Osteocyte (in vitro differentiated cells): ENCODE measurements at regions not wholly inside any gene's neighbourhood (a gene's known extent, or its start where the extent isn't known, plus 50 kb on each side); places are given as distances from the start of the nearest gene placed in this dataset.

ENCODE experiments used
- DNase-seq: peaks from one replicate; pipeline ENCODE4 v3.0.0; 2021; ENCODE audit warnings: mixed read lengths; ENCODE audit not compliant: unreplicated experiment; ENCODE audit errors: extremely low spot score
- H3K27ac Mint-ChIP-seq: one replicate; pipeline ENCODE4 v1.8.0; 2021; ENCODE audit warnings: mild to moderate bottlenecking, mixed read lengths; ENCODE audit not compliant: unreplicated experiment
- H3K27me3 Mint-ChIP-seq: one replicate; pipeline ENCODE4 v1.8.0; 2021; ENCODE audit warnings: mixed read lengths; ENCODE audit not compliant: unreplicated experiment
- H3K36me3 Mint-ChIP-seq: one replicate; pipeline ENCODE4 v1.8.0; 2021; ENCODE audit warnings: mixed read lengths; ENCODE audit not compliant: unreplicated experiment
- H3K4me1 Mint-ChIP-seq: one replicate; pipeline ENCODE4 v1.8.0; 2021; ENCODE audit warnings: mixed read lengths; ENCODE audit not compliant: unreplicated experiment
- H3K4me3 Mint-ChIP-seq: one replicate; pipeline ENCODE4 v1.8.0; 2021; ENCODE audit warnings: mild to moderate bottlenecking, moderate library complexity, mixed read lengths; ENCODE audit not compliant: unreplicated experiment
- H3K9me3 Mint-ChIP-seq: one replicate; pipeline ENCODE4 v1.8.0; 2021; ENCODE audit warnings: mixed read lengths; ENCODE audit not compliant: unreplicated experiment
- CTCF ChIP-seq: fragments of 200-600 bp; sonication (generic); IDR thresholded peaks from 2 replicates; pipeline ENCODE4 v1.5.0; 2021; ENCODE audit warnings: antibody characterized with exemption, mild to moderate bottlenecking, moderate library complexity

- no peak overlapping the region for H3K27ac Mint-ChIP-seq
- H3K9me3 Mint-ChIP-seq: peaks cover 40% of the 10 kb centered on the region
- no peaks in the 10 kb centered on the region for H3K27me3 Mint-ChIP-seq
- no peaks in the 10 kb centered on the region for H3K4me1 Mint-ChIP-seq
- H3K36me3 Mint-ChIP-seq: no peaks in the 10 kb centered on the region
- DNase-seq: no peak
- no peak overlapping the region for H3K4me3 Mint-ChIP-seq
- TF ChIP-seq CTCF: no peak
These were observed 366.2 kb upstream of the EEF2KMT start for GRCh38 chr16:5463820-5464219.

- peaks cover 37% of the 10 kb centered on the region for H3K9me3 Mint-ChIP-seq
- no peak for DNase-seq
- H3K36me3 Mint-ChIP-seq: no peaks in the 10 kb centered on the region
- no peaks in the 10 kb centered on the region for H3K4me1 Mint-ChIP-seq
- H3K4me3 Mint-ChIP-seq: no peak overlapping the region
- TF ChIP-seq CTCF: no peak
- no peak overlapping the region for H3K27ac Mint-ChIP-seq
- no peaks in the 10 kb centered on the region for H3K27me3 Mint-ChIP-seq
These were observed 364.0 kb upstream of the EEF2KMT start for GRCh38 chr16:5461574-5461973.

GRCh38 chr16:5461141-5461540, 363.5 kb upstream of the EEF2KMT start:
- DNase-seq: no peak
- H3K4me1 Mint-ChIP-seq: no peaks in the 10 kb centered on the region
- H3K9me3 Mint-ChIP-seq: peaks cover 38% of the 10 kb centered on the region
- no peak overlapping the region for H3K27ac Mint-ChIP-seq
- no peaks in the 10 kb centered on the region for H3K27me3 Mint-ChIP-seq
- H3K4me3 Mint-ChIP-seq: no peak overlapping the region
- no peaks in the 10 kb centered on the region for H3K36me3 Mint-ChIP-seq
- no peak for TF ChIP-seq CTCF

GRCh38 chr16:5460701-5461100, 363.1 kb upstream of the EEF2KMT start:
- Mint-ChIP-seq H3K4me1 (no peaks in the 10 kb centered on the region), H3K36me3 (no peaks in the 10 kb centered on the region), H3K27me3 (no peaks in the 10 kb centered on the region), H3K4me3 (no peak overlapping the region), H3K27ac (no peak overlapping the region), H3K9me3 (peaks cover 34% of the 10 kb centered on the region)
- no peak for DNase-seq
- TF ChIP-seq CTCF: no peak

- TF ChIP-seq CTCF: no peak
- Mint-ChIP-seq H3K27ac (no peak overlapping the region), H3K27me3 (no peaks in the 10 kb centered on the region), H3K36me3 (no peaks in the 10 kb centered on the region), H3K9me3 (peaks cover 35% of the 10 kb centered on the region), H3K4me1 (no peaks in the 10 kb centered on the region), H3K4me3 (no peak overlapping the region)
- no peak for DNase-seq
These were observed 362.3 kb upstream of the EEF2KMT start for GRCh38 chr16:5459863-5460262.
